Head of caudate nucleus (tissue), 42 donors: ENCODE measurements at regions not wholly inside any gene's neighbourhood (a gene's known extent, or its start where the extent isn't known, plus 50 kb on each side); places are given as distances from the start of the nearest gene placed in this dataset.
"Not testable (repeated sequence)": the region's sequence is repeated elsewhere in the genome, so short reads cannot be mapped to it uniquely, and the experiment has no call there.

Experiments used
- DNase-seq, 42 donors: peaks; one replicate each; pipeline versions ENCODE4 v3.0.0 to v3.0.0-alpha.2; 2020 to 2021; ENCODE audit warnings: mixed read lengths in 7 of 42
- intact Hi-C: fragments of 100-400 bp; cut with DNase I; formaldehyde crosslinking; loops from one replicate; pipeline ENCODE4 v1.15.0; 2022

DNA sequence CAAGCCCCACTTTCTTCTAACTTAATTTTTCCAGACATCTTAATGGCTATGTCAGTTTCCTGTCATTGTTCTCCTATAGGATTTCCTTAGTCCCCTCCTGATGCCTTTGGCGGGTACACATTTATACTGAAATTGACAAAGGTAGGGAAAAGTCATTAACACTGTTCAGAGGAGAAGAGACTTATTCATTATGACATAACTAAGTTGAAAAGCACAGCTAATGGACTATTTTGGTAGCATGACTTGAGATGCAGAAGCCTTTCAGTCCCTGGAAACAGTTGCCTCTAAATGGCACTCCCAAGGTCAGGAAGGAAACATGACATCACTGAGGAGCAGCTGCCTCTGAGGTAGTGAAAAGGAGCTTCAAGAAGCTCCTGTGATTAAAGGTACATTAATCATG is 317.5 kb upstream of the KITLG start:
- intact Hi-C loops = no loop called here
- no peak for DNase-seq

GRCh38 chr12:88896958-88897357 is 316.7 kb upstream of the KITLG start:
- DNase-seq = no peak

GRCh38 chr12:88895634-88896033 is 315.4 kb upstream of the KITLG start:
- DNase-seq = no peak
- intact Hi-C loops = no loop called here

More at GRCh38 chr12:88896958-88897357, 316.7 kb upstream of the KITLG start:
- intact Hi-C loops = no loop called here

GRCh38 chr12:88893801-88894200 is 313.5 kb upstream of the KITLG start:
- intact Hi-C loops = no loop called here
- no peak for DNase-seq

- intact Hi-C loops, DNase-seq: not testable (repeated sequence)
These were observed 311.2 kb upstream of the KITLG start for GRCh38 chr12:88891434-88891833.

DNA sequence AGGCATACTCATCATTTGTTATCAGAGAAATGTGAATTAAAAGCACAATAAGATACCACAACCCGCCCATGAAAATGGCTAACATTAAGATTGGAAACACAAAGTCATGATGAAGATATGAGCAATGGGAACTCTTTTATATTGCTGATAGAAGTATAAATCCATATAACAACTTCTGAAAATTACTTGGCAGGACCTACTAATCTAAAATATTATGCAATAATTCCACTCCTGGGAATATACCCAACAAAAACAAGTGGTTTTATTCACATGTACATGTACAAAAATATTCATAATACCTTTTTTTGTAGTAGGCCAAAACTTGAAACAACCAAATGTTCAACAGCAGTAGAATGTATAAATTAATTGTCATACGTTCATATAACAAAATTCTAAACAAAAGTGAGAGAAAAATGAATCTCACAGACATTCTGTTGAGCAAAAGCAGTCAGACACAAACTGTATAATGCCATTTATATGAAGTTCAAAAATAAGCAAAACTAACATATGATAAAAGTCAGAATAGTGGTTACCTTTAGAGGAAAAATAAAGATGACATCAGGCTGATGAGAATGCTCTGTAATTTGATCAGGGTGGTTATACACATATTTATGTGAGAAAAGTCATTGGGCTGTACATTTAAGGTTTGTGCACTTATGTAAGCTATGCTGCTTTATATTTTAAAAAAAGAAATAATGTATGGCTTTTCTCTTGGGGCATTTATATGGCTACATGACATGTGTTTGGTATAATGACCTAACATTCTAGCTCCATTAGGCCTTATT is 309.2 kb upstream of the KITLG start:
- intact Hi-C loops = no loop called here

DNA sequence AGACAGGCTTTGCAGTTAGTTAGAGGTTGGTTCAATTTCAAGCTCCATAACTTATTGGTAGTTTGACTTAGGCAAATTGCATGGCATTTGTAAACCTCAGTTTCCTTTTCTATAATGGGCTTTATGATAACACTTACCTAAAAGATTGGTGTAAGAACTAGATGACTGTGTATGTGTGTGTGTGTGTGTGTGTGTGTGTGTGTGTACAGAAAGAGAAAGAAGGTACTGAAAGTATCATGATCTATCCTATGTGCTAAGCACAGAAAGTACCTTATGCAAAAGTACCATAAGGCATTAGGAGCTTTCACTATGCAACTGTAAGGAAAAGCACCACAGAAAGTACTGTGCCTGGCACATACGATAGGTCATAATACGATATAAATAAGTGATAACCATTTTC is 304.3 kb upstream of the KITLG start:
- no peak for DNase-seq
- intact Hi-C loops = no loop called here

More for the DNA sequence above, 309.2 kb upstream of the KITLG start:
- no peak for DNase-seq

DNA sequence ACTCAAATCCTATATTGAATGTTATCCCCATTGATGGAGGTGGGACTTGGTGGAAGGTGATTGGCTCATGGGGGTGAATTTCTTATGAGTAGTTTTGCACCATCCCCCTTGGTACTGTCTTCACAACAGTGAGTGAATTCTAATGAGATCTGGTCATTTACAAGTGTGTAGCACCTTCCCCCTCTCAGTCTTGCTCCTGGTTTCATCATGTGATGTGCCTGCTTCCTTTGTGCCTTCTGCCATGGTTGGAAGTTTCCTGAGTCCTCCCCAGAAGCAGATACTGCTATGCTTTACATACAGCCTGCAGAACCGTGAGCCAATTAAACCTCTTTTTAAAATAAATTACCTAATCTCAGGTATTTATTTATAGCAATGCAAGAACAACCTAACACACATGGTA is 302.4 kb upstream of the KITLG start:
- intact Hi-C loops = no loop called here
- DNase-seq = no peak

DNA sequence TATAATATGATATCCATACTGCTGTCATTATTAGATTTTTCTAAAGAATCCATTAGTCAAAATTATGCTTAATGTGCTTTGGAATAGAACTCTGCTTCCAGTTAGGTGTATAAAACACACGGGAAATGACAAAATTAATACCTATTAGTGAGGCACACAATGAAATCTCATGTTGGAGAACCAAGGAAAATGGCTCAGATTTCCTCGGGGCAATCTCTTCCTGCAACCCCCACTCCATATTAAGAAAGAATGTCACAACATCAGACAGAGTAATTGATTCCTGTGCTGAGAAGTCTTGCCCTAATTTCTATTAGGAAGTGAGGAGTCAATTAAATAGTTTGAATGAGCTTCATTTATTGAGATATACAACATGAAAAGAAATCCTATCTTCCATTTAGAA is 299.8 kb upstream of the KITLG start:
- DNase-seq = no peak
- intact Hi-C loops = no loop called here

GRCh38 chr12:88878295-88878694 is 298.0 kb upstream of the KITLG start:
- no peak for DNase-seq
- intact Hi-C loops = no loop called here

- intact Hi-C loops = no loop called here
- DNase-seq = no peak
These were observed 296.6 kb upstream of the KITLG start for GRCh38 chr12:88876857-88877256.

DNA sequence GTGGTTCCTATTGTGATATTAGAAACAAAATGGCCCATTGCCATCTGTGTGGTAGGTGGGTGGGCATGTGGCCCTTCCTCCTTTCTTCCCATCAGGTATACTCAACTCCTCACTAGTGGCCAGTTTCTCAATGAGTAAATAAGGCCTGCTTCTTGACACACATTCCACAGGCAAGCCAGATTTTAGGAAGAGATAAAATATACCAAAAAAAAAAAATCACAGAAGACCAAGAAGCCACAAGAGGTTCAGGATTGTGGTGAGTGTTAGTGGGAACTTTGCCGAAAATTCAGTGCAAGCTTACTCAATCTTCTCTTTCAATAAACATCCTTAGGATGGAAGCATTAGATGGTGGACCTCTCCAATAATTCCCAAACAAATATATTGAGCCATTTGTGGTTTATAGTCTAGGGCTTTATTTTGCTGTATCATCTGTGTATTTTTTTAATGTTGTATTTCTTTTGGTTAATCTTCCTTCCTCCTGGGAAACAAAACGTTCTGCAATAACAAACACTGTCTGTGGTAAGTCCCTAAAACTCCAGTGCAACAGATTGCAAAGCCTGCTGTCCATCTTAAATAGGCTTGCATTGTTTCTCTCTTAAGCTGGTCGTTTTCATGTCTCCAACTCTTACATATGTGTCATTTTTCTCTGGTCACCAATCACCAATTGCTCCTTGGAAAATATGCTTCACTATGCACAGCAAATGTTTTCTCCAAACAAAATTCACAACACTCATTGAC is 289.9 kb upstream of the KITLG start:
- DNase-seq = no peak
- intact Hi-C loops = no loop called here

GRCh38 chr12:88868050-88868449 is 287.8 kb upstream of the KITLG start:
- no peak for DNase-seq
- intact Hi-C loops = no loop called here

- intact Hi-C loops = no loop called here
- no peak for DNase-seq
These were observed 287.2 kb upstream of the KITLG start for GRCh38 chr12:88867510-88867909.

DNA sequence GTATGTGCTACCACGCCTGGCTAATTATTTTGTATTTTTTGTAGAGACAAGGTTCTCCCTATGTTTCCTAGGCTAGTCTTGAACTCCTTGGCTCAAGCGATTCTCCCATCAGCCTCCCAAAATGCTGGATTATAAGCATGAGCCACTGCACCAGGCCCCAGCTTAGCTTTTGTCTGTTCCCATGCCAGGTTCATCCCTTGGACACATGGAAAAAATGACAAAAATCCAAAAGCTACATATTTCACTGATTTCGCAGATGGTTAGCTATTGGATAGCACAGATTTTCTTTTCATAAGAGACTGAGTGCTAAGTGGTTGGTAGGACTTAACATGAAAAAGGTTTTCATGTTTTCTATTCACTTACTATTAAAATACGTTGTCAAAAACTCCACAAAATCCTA is 286.6 kb upstream of the KITLG start:
- intact Hi-C loops = no loop called here
- no peak for DNase-seq

- DNase-seq = no peak
- intact Hi-C loops = no loop called here
These were observed 285.3 kb upstream of the KITLG start for GRCh38 chr12:88865537-88865936.

- intact Hi-C loops = no loop called here
These were observed 280.6 kb upstream of the KITLG start for GRCh38 chr12:88860851-88861250.

DNA sequence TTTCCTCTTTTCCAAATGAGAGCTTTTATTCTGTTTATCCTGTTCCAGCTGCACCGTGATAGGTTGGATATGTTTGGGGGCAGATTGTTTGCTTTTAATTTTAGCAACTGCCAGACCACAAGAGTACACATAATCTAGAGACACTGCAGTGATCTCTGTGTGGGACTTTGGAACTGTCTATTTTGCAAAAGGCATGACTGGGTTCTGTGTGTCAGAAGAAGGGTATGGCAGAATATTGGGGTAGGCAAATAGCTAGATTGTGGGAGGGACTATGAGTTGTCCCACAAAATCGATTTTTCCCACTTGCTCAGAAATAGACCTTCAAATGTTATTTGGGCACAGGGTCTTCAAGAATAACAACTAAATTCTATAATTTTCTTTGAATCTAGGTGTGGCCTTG is 275.9 kb upstream of the KITLG start:
- intact Hi-C loops = no loop called here
- no peak for DNase-seq

More at GRCh38 chr12:88860851-88861250, 280.6 kb upstream of the KITLG start:
- DNase-seq = no peak

DNA sequence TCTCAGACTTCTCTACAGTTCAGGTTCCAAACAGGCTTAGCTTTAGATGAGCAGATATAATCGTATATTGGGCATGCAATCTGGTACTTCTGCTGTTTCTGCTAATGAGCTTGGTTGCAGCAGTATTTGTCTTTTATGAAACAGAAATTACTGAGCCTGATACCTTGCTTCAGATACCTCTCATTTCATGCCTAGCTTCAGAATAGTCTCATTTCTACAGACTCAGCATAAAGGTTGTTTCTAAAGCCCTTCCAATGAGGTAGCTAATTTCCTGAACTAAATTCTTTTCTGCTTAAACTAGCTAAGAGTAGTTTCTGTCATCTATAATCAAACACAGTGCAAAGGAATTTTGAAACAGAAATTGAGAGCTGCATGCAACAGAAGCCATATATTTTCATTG is 275.0 kb upstream of the KITLG start:
- intact Hi-C loops = no loop called here

DNA sequence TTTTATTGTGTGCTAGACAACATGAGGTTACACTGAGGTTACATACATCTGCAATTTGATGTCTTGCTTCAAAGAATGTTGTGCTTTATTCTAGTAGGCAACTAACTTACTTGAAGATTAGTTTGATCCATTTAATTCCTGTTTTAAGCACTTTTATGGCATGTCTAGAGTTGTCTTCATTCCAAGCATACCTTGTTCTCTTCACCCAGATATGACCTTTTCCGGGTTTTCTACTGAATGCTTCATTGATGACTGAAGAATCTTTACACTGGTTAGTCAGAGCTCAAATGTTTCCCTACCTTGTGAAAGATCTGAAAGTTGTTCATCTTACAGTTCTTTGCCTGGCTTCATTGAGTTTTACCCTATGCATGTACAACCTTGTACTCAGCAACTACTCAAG is 274.0 kb upstream of the KITLG start:
- DNase-seq = no peak
- intact Hi-C loops = no loop called here

More for the DNA sequence above, 275.0 kb upstream of the KITLG start:
- no peak for DNase-seq

DNA sequence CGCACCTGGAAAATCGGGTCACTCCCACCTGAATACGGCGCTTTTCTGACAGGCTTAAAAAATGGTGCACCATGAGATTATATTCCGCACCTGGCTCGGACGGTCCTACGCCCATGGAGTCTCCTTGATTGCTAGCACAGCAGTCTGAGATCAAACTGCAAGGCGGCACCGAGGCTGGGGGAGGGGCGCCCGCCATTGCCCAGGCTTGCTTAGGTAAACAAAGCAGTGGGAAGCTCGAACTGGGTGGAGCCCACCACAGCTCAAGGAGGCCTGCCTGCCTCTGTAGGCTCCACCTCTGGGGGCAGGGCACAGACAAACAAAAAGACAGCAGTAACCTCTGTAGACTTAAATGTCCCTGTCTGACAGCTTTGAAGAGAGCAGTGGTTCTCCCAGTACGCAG is 267.0 kb upstream of the KITLG start:
- intact Hi-C loops = not testable (repeated sequence)

More for the DNA sequence above, 267.0 kb upstream of the KITLG start:
- not testable (repeated sequence) for DNase-seq
